Psoas muscle (tissue), 7 donors: ENCODE measurements at regions not wholly inside any gene's neighbourhood (a gene's known extent, or its start where the extent isn't known, plus 50 kb on each side); places are given as distances from the start of the nearest gene placed in this dataset.

Experiments used
- ATAC-seq, 4 donors: fragments of 200-7000 bp; cut with Tn5 transposase; one replicate each; pipeline ENCODE4 v1.9.1; 2020; ENCODE audit warnings: moderate library complexity in 3 of 4, mild to moderate bottlenecking in 2 of 4
- DNase-seq, 2 donors: peaks; one replicate each; pipeline ENCODE4 v3.0.0-alpha.2; 2020
- H3K27ac ChIP-seq: fragments of 200-600 bp; one replicate; pipeline ENCODE4 v1.8.0; 2022
- H3K27me3 ChIP-seq, 3 donors: fragments of 200-600 bp in 1 of 3; one replicate each; pipeline versions ENCODE4 v1.6.1 to v1.8.0; 2013 to 2022; ENCODE audit warnings: low read length in 2 of 3, mild to moderate bottlenecking in 2 of 3, moderate library complexity in 1 of 3; ENCODE audit not compliant: insufficient read depth in 3 of 3
- H3K36me3 ChIP-seq, 2 donors: fragments of 200-600 bp in 1 of 2; one replicate each; pipeline versions ENCODE4 v1.6.1 to v1.8.0; 2013 to 2022; ENCODE audit warnings: low read depth in 1 of 2, mild to moderate bottlenecking in 1 of 2, moderate library complexity in 1 of 2; ENCODE audit not compliant: insufficient read depth in 1 of 2
- H3K4me1 ChIP-seq: fragments of 200-600 bp; one replicate; pipeline ENCODE4 v1.8.0; 2022
- H3K4me3 ChIP-seq: fragments of 200-600 bp; one replicate; pipeline ENCODE4 v1.8.0; 2022; ENCODE audit warnings: mild to moderate bottlenecking
- H3K9me3 ChIP-seq: fragments of 200-600 bp; one replicate; pipeline ENCODE4 v1.8.0; 2022
- CTCF ChIP-seq: fragments of 200-600 bp; IDR thresholded peaks from one replicate; pipeline ENCODE4 v1.8.0; 2022; ENCODE audit warnings: antibody characterized with exemption
- WGBS, 3 donors: extraction: QIAGEN DNeasy Blood & Tissue Kit; methylation state at CpG; one replicate each; pipeline versions ENCODE4 v1.1.6 to v1.1.7; 2013; 5-methylcytosine and 5-hydroxymethylcytosine counted together
- intact Hi-C, 2 donors: fragments of 100-400 bp; cut with DNase I; formaldehyde crosslinking; loops; one replicate each; pipeline versions ENCODE4 v1.11.0 to v1.14.2; 2022
- donor health status: healthy with polysubstance abuse.
- donor health status: DM: no; HTN: no; CAD: no; lungs with moderate emphysema.
- donor health status: Bipolar disorder and iron deficiency.
- donor health status: healthy.
- donor health status: DM: yes; HTN: yes; CAD: no.
- donor health status: DM: no; HTN: no; CAD: no.
- donor health status: DM: yes; HTN: yes; CAD: no.

- DNase-seq (no peak), ATAC-seq (no peak)
- peaks cover 4% of the 10 kb centered on the region for H3K4me1 ChIP-seq
- no peak overlapping the region for H3K27ac ChIP-seq
- intact Hi-C loops, result no loop called here
- no peaks in the 10 kb centered on the region for H3K36me3 ChIP-seq
- H3K4me3 ChIP-seq, result no peak overlapping the region
- no peak for TF ChIP-seq CTCF
- H3K27me3 ChIP-seq, result no peaks in the 10 kb centered on the region
- H3K9me3 ChIP-seq, result no peaks in the 10 kb centered on the region
- 86 to 89% (median 88%) methylated on average over 8 of the region's 8 CpGs for WGBS, 3 donors
Measured at GRCh38 chr6:163919652-163920051, 505.1 kb downstream of the QKI start.

GRCh38 chr6:163916315-163917081 is 502.0 kb downstream of the QKI start:
- no peaks in the 10 kb centered on the region for H3K27me3 ChIP-seq
- TF ChIP-seq CTCF, result no peak
- no peaks in the 10 kb centered on the region for H3K4me1 ChIP-seq
- no peaks in the 10 kb centered on the region for H3K9me3 ChIP-seq
- 93 to 99% (median 97%) methylated on average over 6 of the region's 6 CpGs for WGBS, 3 donors
- intact Hi-C loops, result no loop called here
- H3K27ac ChIP-seq, result no peak overlapping the region
- H3K4me3 ChIP-seq, result no peak overlapping the region
- no peaks in the 10 kb centered on the region for H3K36me3 ChIP-seq
- no peak for DNase-seq
- ATAC-seq, result no peak

- no peak overlapping the region for H3K27ac ChIP-seq
- no peak for TF ChIP-seq CTCF
- ATAC-seq (no peak), DNase-seq (no peak)
- no peak overlapping the region for H3K4me3 ChIP-seq
- no peaks in the 10 kb centered on the region for H3K27me3 ChIP-seq
- WGBS, 3 donors, result 93 to 94% (median 94%) methylated on average over 8 of the region's 8 CpGs
- H3K36me3 ChIP-seq, result no peaks in the 10 kb centered on the region
- H3K4me1 ChIP-seq, result no peaks in the 10 kb centered on the region
- intact Hi-C loops, result no loop called here
- no peaks in the 10 kb centered on the region for H3K9me3 ChIP-seq
Measured at GRCh38 chr6:163915131-163915530, 500.6 kb downstream of the QKI start.

- no peaks in the 10 kb centered on the region for H3K36me3 ChIP-seq
- 91 to 95% (median 92%) methylated on average over 9 of the region's 9 CpGs for WGBS, 3 donors
- TF ChIP-seq CTCF, result no peak
- H3K9me3 ChIP-seq, result no peaks in the 10 kb centered on the region
- ATAC-seq (no peak), DNase-seq (no peak)
- H3K27ac ChIP-seq, result no peak overlapping the region
- no peak overlapping the region for H3K4me3 ChIP-seq
- intact Hi-C loops, result no loop called here
- no peaks in the 10 kb centered on the region for H3K4me1 ChIP-seq
- no peaks in the 10 kb centered on the region for H3K27me3 ChIP-seq
Measured at GRCh38 chr6:163913045-163913444, 498.5 kb downstream of the QKI start.
